GM13976 (cell line): ENCODE measurements at regions not wholly inside any gene's neighbourhood (a gene's known extent, or its start where the extent isn't known, plus 50 kb on each side); places are given as distances from the start of the nearest gene placed in this dataset.

Experiments
- DNase-seq: peaks from one replicate; pipeline ENCODE4 v3.0.0; 2012; ENCODE audit warnings: low spot score
- CTCF ChIP-seq: IDR thresholded peaks from 2 replicates; pipeline ENCODE4 v1.5.1; 2012; ENCODE audit warnings: borderline replicate concordance, mild to moderate bottlenecking; ENCODE audit not compliant: insufficient read depth; ENCODE audit errors: extremely low read depth, missing control alignments, control extremely low read depth
- in situ Hi-C: fragments of 300-500 bp; cut with MboI; formaldehyde crosslinking; loops from one replicate; pipeline ENCODE4 v1.12.0; 2022; ENCODE audit warnings: low sequenced_read_pairs, mixed read lengths, inconsistent platforms; ENCODE audit not compliant: unreplicated experiment

DNA sequence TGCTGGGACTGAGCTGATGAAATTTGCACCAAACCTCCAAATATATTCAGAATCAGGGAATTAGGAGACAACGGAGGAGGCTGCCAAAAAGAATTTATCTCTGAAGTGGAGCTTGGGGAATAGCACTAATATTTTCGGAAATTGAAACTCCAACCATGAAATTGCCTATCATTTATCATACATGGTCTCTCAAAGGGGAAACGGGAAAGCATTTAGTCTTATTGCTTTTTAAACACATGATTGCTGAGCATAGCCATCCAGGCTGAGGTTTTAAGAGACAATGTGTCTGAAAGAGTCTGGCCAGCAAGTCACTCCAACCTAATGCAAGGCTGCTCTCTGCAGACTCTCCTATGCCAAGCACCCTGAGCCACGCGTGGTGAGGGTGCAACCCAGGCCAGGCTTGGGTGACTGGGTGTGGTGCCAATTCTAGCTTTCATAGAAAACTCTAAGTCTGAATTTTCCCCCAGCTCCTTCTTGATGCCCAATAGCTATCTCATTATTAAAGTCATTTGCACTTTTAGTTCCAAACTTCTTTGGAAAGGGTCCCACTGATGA, 200.2 kb downstream of the RPLP1 start:
- no peak for DNase-seq
- TF ChIP-seq CTCF: no peak
- in situ Hi-C loops: no loop called here

GRCh38 chr15:69653306-69653705, 200.7 kb downstream of the RPLP1 start:
- in situ Hi-C loops: no loop called here
- DNase-seq: no peak
- TF ChIP-seq CTCF: no peak

GRCh38 chr15:69653846-69654245, 201.2 kb downstream of the RPLP1 start:
- in situ Hi-C loops: no loop called here
- DNase-seq: no peak
- TF ChIP-seq CTCF: no peak

DNA sequence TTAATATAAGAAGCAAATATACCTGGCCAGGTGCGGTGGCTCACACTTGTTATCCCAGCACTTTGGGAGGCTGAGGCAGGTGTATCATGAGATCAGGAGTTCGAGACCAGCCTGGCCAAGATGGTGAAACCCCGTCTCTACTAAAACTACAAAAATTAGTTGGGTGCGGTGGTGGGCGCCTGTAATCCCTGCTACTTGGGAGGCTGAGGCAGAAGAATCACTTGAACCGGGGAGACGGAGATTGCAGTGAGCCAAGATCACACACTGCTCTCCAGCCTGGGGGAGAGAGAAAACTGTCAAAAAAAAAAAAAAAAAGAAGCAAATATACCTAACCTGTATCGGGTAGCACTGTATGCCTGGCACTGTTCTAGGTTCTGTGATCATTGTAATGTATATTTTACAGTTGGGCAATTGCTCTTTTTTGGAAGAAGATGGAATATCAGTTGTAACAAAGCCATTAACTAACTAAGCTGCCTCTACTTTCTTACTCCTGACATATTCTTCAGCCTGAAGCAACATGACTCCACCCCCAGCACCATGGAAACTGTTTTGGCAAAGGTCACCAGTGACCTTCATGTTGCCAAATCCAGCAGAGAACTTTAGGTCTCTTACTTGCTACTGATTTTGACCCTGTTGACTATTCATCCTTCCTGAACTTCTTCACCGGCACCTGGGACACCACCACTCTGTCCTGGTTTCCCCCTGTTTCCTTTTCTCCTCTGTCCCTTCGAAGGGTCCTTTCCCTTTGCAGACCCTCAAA, 203.8 kb downstream of the RPLP1 start:
- in situ Hi-C loops: no loop called here
- DNase-seq: no peak
- TF ChIP-seq CTCF: no peak

DNA sequence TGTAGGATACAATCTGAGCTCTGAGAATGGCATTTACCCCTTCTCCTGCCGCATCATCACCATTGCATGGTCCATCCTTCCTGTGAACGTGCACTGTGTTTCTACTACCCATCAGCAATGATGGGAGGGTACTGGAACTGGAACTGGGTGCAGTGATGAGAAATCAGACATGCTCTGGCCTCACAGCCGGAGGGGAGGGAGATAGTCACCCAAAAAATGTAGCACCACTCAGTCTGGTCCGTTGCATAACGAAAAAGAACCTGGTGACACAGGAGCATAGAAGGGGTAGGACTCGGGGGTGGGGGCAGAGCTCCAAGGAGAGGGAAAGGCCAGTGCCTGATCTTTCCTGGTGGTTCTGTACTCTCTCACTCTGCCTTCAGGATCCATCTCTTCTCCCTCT, 205.0 kb downstream of the RPLP1 start:
- in situ Hi-C loops: no loop called here
- no peak for DNase-seq
- no peak for TF ChIP-seq CTCF

DNA sequence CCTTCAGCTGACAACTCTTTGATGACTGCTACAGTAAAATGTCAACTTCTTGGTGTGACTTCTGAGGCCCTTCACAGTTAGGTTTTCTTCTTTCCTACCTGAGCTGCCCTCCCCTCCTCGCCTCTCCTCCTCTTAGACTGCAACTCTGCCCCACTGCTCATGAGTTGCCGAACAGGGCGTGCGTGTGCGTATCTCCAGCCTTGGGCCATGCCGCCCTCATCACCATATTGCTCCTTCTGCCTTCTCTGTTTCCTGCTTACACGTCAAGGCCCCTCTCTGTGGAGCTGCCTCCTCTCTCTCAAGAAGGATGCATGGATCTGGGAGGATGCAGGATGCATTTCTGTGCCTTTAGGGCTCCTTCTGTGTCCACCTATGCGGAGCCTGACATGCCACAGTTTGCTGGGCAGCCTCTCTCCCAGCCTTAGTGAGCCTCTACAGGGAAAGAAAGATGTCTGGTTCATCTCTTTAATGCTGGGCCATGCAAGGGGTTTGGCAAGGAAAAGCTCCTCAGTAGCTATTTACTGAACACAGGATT, 205.9 kb downstream of the RPLP1 start:
- no peak for DNase-seq
- no peak for TF ChIP-seq CTCF
- in situ Hi-C loops: no loop called here
